Spleen (tissue), 7 donors: ENCODE measurements at regions not wholly inside any gene's neighbourhood (a gene's known extent, or its start where the extent isn't known, plus 50 kb on each side); places are given as distances from the start of the nearest gene placed in this dataset.
"Not testable (repeated sequence)": the region's sequence is repeated elsewhere in the genome, so short reads cannot be mapped to it uniquely, and the experiment has no call there.

Experiments used
- CTCF ChIP-seq, 11 experiments: fragments of 200-600 bp in 7 of 11; fragments of 450-650 bp in 4 of 11; sonication (generic) in 4 of 11; IDR thresholded peaks in 8 of 11; conservative IDR thresholded peaks in 3 of 11; 1 replicate in 7 of 11; 2 replicates in 4 of 11; pipeline versions ENCODE4 v1.4.0 to v1.8.0; 2016 to 2021; ENCODE audit warnings: antibody characterized with exemption in 11 of 11, inconsistent platforms in 4 of 11, mild to moderate bottlenecking in 1 of 11
- POLR2A ChIP-seq, 3 donors: fragments of 450-650 bp; IDR thresholded peaks; one replicate each; pipeline ENCODE4 v1.5.1; 2017; ENCODE audit warnings: antibody characterized with exemption in 3 of 3, mild to moderate bottlenecking in 1 of 3
- POLR2AphosphoS5 ChIP-seq, 3 donors: sonication (generic); formaldehyde crosslinking; IDR thresholded peaks; one replicate each; pipeline ENCODE4 v1.5.1; 2017; ENCODE audit warnings: antibody characterized with exemption in 3 of 3
- donor health status: DM: no; HTN: no; CAD: no; lungs with moderate emphysema.
- donor health status: DM: no; HTN: no; CAD: no.
- donor health status: DM: no; HTN: no; CAD: no.

GRCh38 chr13:16113391-16113790 lies 3068.2 kb downstream of the TUBA3C start:
- not testable (repeated sequence) for TF ChIP-seq CTCF (IDR thresholded peaks at IDR 0.05 in 8 of 11, conservative IDR thresholded peaks at IDR 0.05 in 3 of 11); POLR2AphosphoS5 (IDR thresholded peaks at IDR 0.05); POLR2A (IDR thresholded peaks at IDR 0.05)
